Tibial nerve (tissue), 4 donors: ENCODE measurements at regions not wholly inside any gene's neighbourhood (a gene's known extent, or its start where the extent isn't known, plus 50 kb on each side); places are given as distances from the start of the nearest gene placed in this dataset.
"Not testable (repeated sequence)": the region's sequence is repeated elsewhere in the genome, so short reads cannot be mapped to it uniquely, and the experiment has no call there.

ENCODE experiments used
- DNase-seq, 2 donors: peaks; one replicate each; pipeline ENCODE4 v3.0.0-alpha.2; 2019; ENCODE audit warnings: low spot score in 2 of 2
- H3K27ac ChIP-seq, 4 donors: fragments of 200-600 bp; sonication (generic) in 3 of 4; one replicate each; pipeline ENCODE4 v1.5.1; 2017 to 2019; ENCODE audit warnings: mild to moderate bottlenecking in 1 of 4
- H3K27me3 ChIP-seq, 2 donors: fragments of 200-600 bp; sonication (generic) in 1 of 2; one replicate each; pipeline versions ENCODE4 v1.5.1 to v1.6.0; 2017 to 2019
- H3K36me3 ChIP-seq, 3 donors: fragments of 200-600 bp; sonication (generic); one replicate each; pipeline ENCODE4 v1.5.1; 2018 to 2019
- H3K4me1 ChIP-seq, 4 donors: fragments of 200-600 bp; sonication (generic) in 3 of 4; one replicate each; pipeline ENCODE4 v1.5.1; 2017 to 2019
- H3K4me3 ChIP-seq, 4 donors: fragments of 200-600 bp; sonication (generic) in 3 of 4; one replicate each; pipeline ENCODE4 v1.5.1; 2017 to 2019; ENCODE audit warnings: mild to moderate bottlenecking in 1 of 4, moderate library complexity in 1 of 4
- H3K9me3 ChIP-seq, 4 donors: fragments of 200-600 bp; sonication (generic) in 3 of 4; one replicate each; pipeline ENCODE4 v1.5.1; 2017 to 2019
- CTCF ChIP-seq, 5 experiments: fragments of 200-600 bp in 3 of 5; fragments of 450-650 bp in 2 of 5; sonication (generic) in 3 of 5; IDR thresholded peaks; one replicate each; pipeline ENCODE4 v1.5.1; 2016 to 2019; ENCODE audit warnings: antibody characterized with exemption in 5 of 5, mild to moderate bottlenecking in 3 of 5, moderate library complexity in 2 of 5
- EP300 ChIP-seq, 2 donors: sonication (generic); formaldehyde crosslinking; IDR thresholded peaks; one replicate each; pipeline ENCODE4 v1.6.1; 2017; ENCODE audit warnings: antibody characterized with exemption in 2 of 2, mild to moderate bottlenecking in 1 of 2
- POLR2A ChIP-seq, 2 donors: fragments of 450-650 bp; IDR thresholded peaks; one replicate each; pipeline ENCODE4 v1.6.1; 2017; ENCODE audit warnings: antibody characterized with exemption in 2 of 2, mild to moderate bottlenecking in 2 of 2, moderate library complexity in 2 of 2
- WGBS, 2 donors: methylation state at CpG; one replicate each; pipeline ENCODE4 v1.1.5; 2018; 5-methylcytosine and 5-hydroxymethylcytosine counted together

GRCh38 chr5:4580772-4581171, 559.4 kb upstream of the ADAMTS16 start:
- DNase-seq: no peak
- no peak for TF ChIP-seq EP300 (IDR thresholded peaks at IDR 0.05)
- TF ChIP-seq CTCF (IDR thresholded peaks at IDR 0.05): no peak
- TF ChIP-seq POLR2A (IDR thresholded peaks at IDR 0.05): no peak
- no peak overlapping the region for H3K27ac ChIP-seq
- H3K4me1 ChIP-seq: no peaks in the 10 kb centered on the region
- no peaks in the 10 kb centered on the region for H3K27me3 ChIP-seq
- no peaks in the 10 kb centered on the region for H3K36me3 ChIP-seq
- no peak overlapping the region for H3K4me3 ChIP-seq
- H3K9me3 ChIP-seq: no peaks in the 10 kb centered on the region
- WGBS, 2 donors: 89 to 95% methylated on average over 19 of the region's 19 CpGs

DNA sequence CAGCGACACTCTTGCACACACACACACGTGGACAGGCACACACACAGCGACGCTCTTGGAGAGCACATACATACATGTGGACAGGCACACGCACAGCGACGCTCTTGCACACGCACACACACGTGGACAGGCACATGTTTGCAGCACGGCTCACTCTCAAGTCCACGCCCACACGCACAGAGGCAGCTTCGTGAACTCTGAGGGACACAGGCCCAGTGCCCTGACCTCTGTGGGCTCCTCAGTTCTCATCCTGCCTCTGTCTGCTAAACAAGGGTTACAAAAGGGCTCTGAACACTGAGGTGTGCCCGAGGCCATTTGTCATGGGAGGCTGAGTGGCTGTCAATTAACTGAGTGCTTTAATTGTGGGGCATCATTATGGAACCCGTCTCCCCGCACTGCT, 558.8 kb upstream of the ADAMTS16 start:
- no peak for DNase-seq
- Histone ChIP-seq H3K9me3 (no peaks in the 10 kb centered on the region), H3K27ac (no peak overlapping the region), H3K27me3 (no peaks in the 10 kb centered on the region), H3K4me3 (no peak overlapping the region), H3K36me3 (no peaks in the 10 kb centered on the region), H3K4me1 (no peaks in the 10 kb centered on the region)
- WGBS, 2 donors: 74 to 75% methylated on average over 16 of the region's 16 CpGs
- no peak for TF ChIP-seq POLR2A (IDR thresholded peaks at IDR 0.05)
- TF ChIP-seq EP300 (IDR thresholded peaks at IDR 0.05): no peak
- TF ChIP-seq CTCF (IDR thresholded peaks at IDR 0.05): no peak

- Histone ChIP-seq H3K4me3 (no peak overlapping the region), H3K27ac (no peak overlapping the region), H3K27me3 (no peaks in the 10 kb centered on the region), H3K9me3 (no peaks in the 10 kb centered on the region), H3K36me3 (no peaks in the 10 kb centered on the region), H3K4me1 (no peaks in the 10 kb centered on the region)
- DNase-seq: peak in 1 of 2 donors; percentile 25
- TF ChIP-seq POLR2A (IDR thresholded peaks at IDR 0.05): no peak
- TF ChIP-seq CTCF (IDR thresholded peaks at IDR 0.05): no peak
- no peak for TF ChIP-seq EP300 (IDR thresholded peaks at IDR 0.05)
- WGBS, 2 donors: 73 to 75% methylated on average over 8 of the region's 8 CpGs
Measured at GRCh38 chr5:4584982-4585381, 555.1 kb upstream of the ADAMTS16 start.

- no peak for TF ChIP-seq EP300 (IDR thresholded peaks at IDR 0.05)
- no peak for TF ChIP-seq CTCF (IDR thresholded peaks at IDR 0.05)
- TF ChIP-seq POLR2A (IDR thresholded peaks at IDR 0.05): no peak
- 86 to 87% methylated on average over 6 of the region's 6 CpGs for WGBS, 2 donors
- Histone ChIP-seq H3K27me3 (no peaks in the 10 kb centered on the region), H3K27ac (no peak overlapping the region), H3K36me3 (no peaks in the 10 kb centered on the region), H3K4me1 (no peaks in the 10 kb centered on the region), H3K9me3 (peaks cover 0 to 8% (median 0%) of the 10 kb centered on the region in 4 donors), H3K4me3 (no peak overlapping the region)
- no peak for DNase-seq
Measured at GRCh38 chr5:4613440-4613839, 526.7 kb upstream of the ADAMTS16 start.

GRCh38 chr5:4614088-4614487, 526.0 kb upstream of the ADAMTS16 start:
- Histone ChIP-seq H3K27me3 (no peaks in the 10 kb centered on the region), H3K4me1 (no peaks in the 10 kb centered on the region), H3K9me3 (peaks cover 0 to 3% (median 0%) of the 10 kb centered on the region in 4 donors), H3K36me3 (no peaks in the 10 kb centered on the region), H3K4me3 (no peak overlapping the region), H3K27ac (no peak overlapping the region)
- 64 to 67% methylated on average over 6 of the region's 6 CpGs for WGBS, 2 donors
- TF ChIP-seq CTCF (IDR thresholded peaks at IDR 0.05): no peak
- no peak for TF ChIP-seq EP300 (IDR thresholded peaks at IDR 0.05)
- TF ChIP-seq POLR2A (IDR thresholded peaks at IDR 0.05): no peak
- DNase-seq: no peak

DNA sequence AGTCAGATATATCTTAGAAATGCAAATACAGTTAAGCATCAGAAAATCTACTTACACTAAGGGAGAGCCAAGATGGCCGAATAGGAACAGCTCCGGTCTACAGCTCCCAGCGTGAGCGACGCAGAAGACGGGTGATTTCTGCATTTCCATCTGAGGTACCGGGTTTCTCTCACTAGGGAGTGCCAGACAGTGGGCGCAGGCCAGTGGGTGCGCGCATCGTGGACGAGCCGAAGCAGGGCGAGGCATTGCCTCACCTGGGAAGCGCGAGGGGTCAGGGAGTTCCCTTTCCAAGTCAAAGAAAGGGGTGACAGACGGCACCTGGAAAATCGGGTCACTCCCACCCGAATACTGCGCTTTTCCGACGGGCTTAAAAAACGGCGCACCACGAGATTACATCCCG, 524.8 kb upstream of the ADAMTS16 start:
- not testable (repeated sequence) for H3K36me3 ChIP-seq

More for the DNA sequence above, 524.8 kb upstream of the ADAMTS16 start:
- 93 to 94% methylated on average over 24 to 26 of the region's 26 CpGs for WGBS, 2 donors
- H3K9me3 ChIP-seq, H3K27ac ChIP-seq, H3K4me3 ChIP-seq, H3K27me3 ChIP-seq, DNase-seq, H3K4me1 ChIP-seq: not testable (repeated sequence)
